ENCODE measurements at regions not wholly inside any gene's neighbourhood (a gene's known extent, or its start where the extent isn't known, plus 50 kb on each side); places are given as distances from the start of the nearest gene placed in this dataset.

GRCh38 chr6:90977513-90977912 is 390.6 kb upstream of the MAP3K7 start:
- TF ChIP-seq GATA2 (IDR thresholded peaks at IDR 0.05; ENCODE audit: low read depth, low read length) (no peak), GATA3 (IDR thresholded peaks at IDR 0.05; ENCODE audit: low read depth, low read length) (no peak)
